OCI-LY7 (cell line): ENCODE measurements at regions not wholly inside any gene's neighbourhood (a gene's known extent, or its start where the extent isn't known, plus 50 kb on each side); places are given as distances from the start of the nearest gene placed in this dataset.

ENCODE experiments used
- EZH2phosphoT487 ChIP-seq: fragments of 200-600 bp; sonication (generic); IDR thresholded peaks from 2 replicates; pipeline ENCODE4 v1.6.1; 2018; ENCODE audit warnings: low read depth, borderline replicate concordance, mild to moderate bottlenecking, mixed run types, antibody characterized with exemption, low read length, moderate library complexity, mixed read lengths
- TF ChIP-seq, protein P1 (sequence below): fragments of 200-600 bp; sonication (generic); conservative IDR thresholded peaks from 2 replicates; pipeline ENCODE4 v1.5.1; 2014; ENCODE audit warnings: mild to moderate bottlenecking, antibody characterized with exemption, low read length, moderate library complexity, mixed read lengths

GRCh38 chr17:51527225-51527982 is 267.1 kb downstream of the UTP18 start:
- TF ChIP-seq, protein P1, sequence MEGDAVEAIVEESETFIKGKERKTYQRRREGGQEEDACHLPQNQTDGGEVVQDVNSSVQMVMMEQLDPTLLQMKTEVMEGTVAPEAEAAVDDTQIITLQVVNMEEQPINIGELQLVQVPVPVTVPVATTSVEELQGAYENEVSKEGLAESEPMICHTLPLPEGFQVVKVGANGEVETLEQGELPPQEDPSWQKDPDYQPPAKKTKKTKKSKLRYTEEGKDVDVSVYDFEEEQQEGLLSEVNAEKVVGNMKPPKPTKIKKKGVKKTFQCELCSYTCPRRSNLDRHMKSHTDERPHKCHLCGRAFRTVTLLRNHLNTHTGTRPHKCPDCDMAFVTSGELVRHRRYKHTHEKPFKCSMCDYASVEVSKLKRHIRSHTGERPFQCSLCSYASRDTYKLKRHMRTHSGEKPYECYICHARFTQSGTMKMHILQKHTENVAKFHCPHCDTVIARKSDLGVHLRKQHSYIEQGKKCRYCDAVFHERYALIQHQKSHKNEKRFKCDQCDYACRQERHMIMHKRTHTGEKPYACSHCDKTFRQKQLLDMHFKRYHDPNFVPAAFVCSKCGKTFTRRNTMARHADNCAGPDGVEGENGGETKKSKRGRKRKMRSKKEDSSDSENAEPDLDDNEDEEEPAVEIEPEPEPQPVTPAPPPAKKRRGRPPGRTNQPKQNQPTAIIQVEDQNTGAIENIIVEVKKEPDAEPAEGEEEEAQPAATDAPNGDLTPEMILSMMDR = no peak
- no peak for TF ChIP-seq EZH2phosphoT487
